ENCODE measurements at regions not wholly inside any gene's neighbourhood (a gene's known extent, or its start where the extent isn't known, plus 50 kb on each side); places are given as distances from the start of the nearest gene placed in this dataset.

GRCh38 chr9:82196622-82197441, 208.3 kb downstream of the SPATA31D1 start:
- no peak for ATAC-seq
- ChIA-PET CTCF (ENCODE audit: low intra/inter-chr PET ratio) (no interaction called here), POLR2A (no interaction called here)
- no peak for TF ChIP-seq NFIC (IDR thresholded peaks at IDR 0.05)
- no peak for TF ChIP-seq NCOA1 (IDR thresholded peaks at IDR 0.05; ENCODE audit: low read depth)
- no peak for TF ChIP-seq PRPF4 (IDR thresholded peaks at IDR 0.05; ENCODE audit: insufficient read depth, low read depth, low read length, poor library complexity, severe bottlenecking)
- no peak for TF ChIP-seq MNT (conservative IDR thresholded peaks at IDR 0.05)
- no peak for TF ChIP-seq TRIM25 (IDR thresholded peaks at IDR 0.05; ENCODE audit: borderline replicate concordance)
- no peak for TF ChIP-seq ZNF311 (CRISPR knock-in tag; IDR thresholded peaks at IDR 0.05)
- TF ChIP-seq ZNF584 (CRISPR knock-in tag; IDR thresholded peaks at IDR 0.05; ENCODE audit: low read depth), result no peak
- TF ChIP-seq POLR2B (IDR thresholded peaks at IDR 0.05; ENCODE audit: low read depth, partially characterized antibody), result no peak
- H3K9me1 ChIP-seq (ENCODE audit: control insufficient read depth, insufficient read depth, low read length), result no peaks in the 10 kb centered on the region
- no peak overlapping the region for H3K4me3 ChIP-seq
- H3K9me3 ChIP-seq (replicated peaks; ENCODE audit: control insufficient read depth, insufficient read depth, low read depth, low read length), result no peaks in the 10 kb centered on the region
- H3K4me1 ChIP-seq (replicated peaks in 1 of 2; ENCODE audit: control insufficient read depth in 2 of 2, insufficient read depth in 2 of 2, low read length in 2 of 2), result no peaks in the 10 kb centered on the region
- H3K27me3 ChIP-seq (ENCODE audit: control insufficient read depth in 2 of 2, insufficient read depth in 2 of 2, low read length in 2 of 2), result no peaks in the 10 kb centered on the region
- no peak for DNase-seq (ENCODE audit: extremely low read depth in 1 of 4, low spot score in 3 of 4)
- H3K79me2 ChIP-seq (ENCODE audit: control insufficient read depth, insufficient read depth, low read length), result no peaks in the 10 kb centered on the region
- H4K20me1 ChIP-seq (replicated peaks; ENCODE audit: control insufficient read depth, insufficient read depth, low read length), result no peaks in the 10 kb centered on the region
- no peak overlapping the region for H2AFZ ChIP-seq (ENCODE audit: low read depth, low read length)
- in situ Hi-C loops (cut with MboI), result no loop called here
- no peak for FAIRE-seq
- BruUV-seq (replicated peaks), result no TSS peak
- no peak overlapping the region for H3K9ac ChIP-seq (ENCODE audit: insufficient read depth in 1 of 2, low read depth in 2 of 2, low read length in 2 of 2)
- no peak overlapping the region for H3K27ac ChIP-seq (ENCODE audit: extremely low read depth, low read depth, low read length)
- H3K36me3 ChIP-seq (ENCODE audit: control insufficient read depth, insufficient read depth, low read length), result no peaks in the 10 kb centered on the region
- intact Hi-C loops (cut with micrococcal nuclease), result no loop called here
- H3K4me2 ChIP-seq (ENCODE audit: insufficient read depth, low read length), result no peak overlapping the region

All from K562 (cell line).